Body of pancreas (tissue), 4 donors: ENCODE measurements at regions not wholly inside any gene's neighbourhood (a gene's known extent, or its start where the extent isn't known, plus 50 kb on each side); places are given as distances from the start of the nearest gene placed in this dataset.
"Not testable (repeated sequence)": the region's sequence is repeated elsewhere in the genome, so short reads cannot be mapped to it uniquely, and the experiment has no call there.

Experiments
- CTCF ChIP-seq, 7 experiments: fragments of 450-650 bp in 4 of 7; fragments of 200-600 bp in 3 of 7; sonication (generic) in 3 of 7; IDR thresholded peaks; one replicate each; pipeline ENCODE4 v1.5.1; 2016 to 2019; ENCODE audit warnings: antibody characterized with exemption in 7 of 7
- POLR2A ChIP-seq, 3 donors: fragments of 450-650 bp; IDR thresholded peaks; one replicate each; pipeline ENCODE4 v1.6.1; 2016; ENCODE audit warnings: antibody characterized with exemption in 3 of 3, mild to moderate bottlenecking in 2 of 3

- TF ChIP-seq CTCF, POLR2A (IDR thresholded peaks at IDR 0.05): not testable (repeated sequence)
These were observed 100.5 kb upstream of the GRIN3A start for GRCh38 chr9:101838988-101839387.
